Mesothelial cell of epicardium (in vitro differentiated cells): ENCODE measurements at regions not wholly inside any gene's neighbourhood (a gene's known extent, or its start where the extent isn't known, plus 50 kb on each side); places are given as distances from the start of the nearest gene placed in this dataset.

Experiments
- DNase-seq, 2 experiments: peaks; one replicate each; pipeline ENCODE4 v3.0.0; 2021; ENCODE audit warnings: low spot score in 2 of 2; ENCODE audit not compliant: unreplicated experiment in 2 of 2
- H3K27ac Mint-ChIP-seq: 2 replicates; pipeline ENCODE4 v1.8.0; 2021; ENCODE audit warnings: mixed read lengths
- H3K27me3 Mint-ChIP-seq: 2 replicates; pipeline ENCODE4 v1.8.0; 2021; ENCODE audit warnings: low read depth, mixed read lengths
- H3K36me3 Mint-ChIP-seq: 2 replicates; pipeline ENCODE4 v1.8.0; 2021; ENCODE audit warnings: mixed read lengths
- H3K4me1 Mint-ChIP-seq: 2 replicates; pipeline ENCODE4 v1.8.0; 2021; ENCODE audit warnings: mixed read lengths
- H3K4me3 Mint-ChIP-seq: 2 replicates; pipeline ENCODE4 v1.8.0; 2021; ENCODE audit warnings: mild to moderate bottlenecking, moderate library complexity, mixed read lengths
- H3K9me3 Mint-ChIP-seq: 2 replicates; pipeline ENCODE4 v1.8.0; 2021; ENCODE audit warnings: mixed read lengths
- TF ChIP-seq, protein P1 (sequence below): fragments of 200-600 bp; sonication (generic); IDR thresholded peaks from one replicate; pipeline ENCODE4 v1.5.0; 2021; ENCODE audit warnings: antibody characterized with exemption; ENCODE audit not compliant: unreplicated experiment

GRCh38 chr2:111225856-111226255, 105.1 kb downstream of the BCL2L11 start:
- Mint-ChIP-seq H3K27me3 (no peaks in the 10 kb centered on the region), H3K9me3 (peaks cover 36% of the 10 kb centered on the region), H3K4me3 (no peak overlapping the region), H3K36me3 (peaks cover 7% of the 10 kb centered on the region), H3K4me1 (peaks cover 9% of the 10 kb centered on the region), H3K27ac (no peak overlapping the region)
- no peak for DNase-seq
- TF ChIP-seq, protein P1, sequence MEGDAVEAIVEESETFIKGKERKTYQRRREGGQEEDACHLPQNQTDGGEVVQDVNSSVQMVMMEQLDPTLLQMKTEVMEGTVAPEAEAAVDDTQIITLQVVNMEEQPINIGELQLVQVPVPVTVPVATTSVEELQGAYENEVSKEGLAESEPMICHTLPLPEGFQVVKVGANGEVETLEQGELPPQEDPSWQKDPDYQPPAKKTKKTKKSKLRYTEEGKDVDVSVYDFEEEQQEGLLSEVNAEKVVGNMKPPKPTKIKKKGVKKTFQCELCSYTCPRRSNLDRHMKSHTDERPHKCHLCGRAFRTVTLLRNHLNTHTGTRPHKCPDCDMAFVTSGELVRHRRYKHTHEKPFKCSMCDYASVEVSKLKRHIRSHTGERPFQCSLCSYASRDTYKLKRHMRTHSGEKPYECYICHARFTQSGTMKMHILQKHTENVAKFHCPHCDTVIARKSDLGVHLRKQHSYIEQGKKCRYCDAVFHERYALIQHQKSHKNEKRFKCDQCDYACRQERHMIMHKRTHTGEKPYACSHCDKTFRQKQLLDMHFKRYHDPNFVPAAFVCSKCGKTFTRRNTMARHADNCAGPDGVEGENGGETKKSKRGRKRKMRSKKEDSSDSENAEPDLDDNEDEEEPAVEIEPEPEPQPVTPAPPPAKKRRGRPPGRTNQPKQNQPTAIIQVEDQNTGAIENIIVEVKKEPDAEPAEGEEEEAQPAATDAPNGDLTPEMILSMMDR: no peak

DNA sequence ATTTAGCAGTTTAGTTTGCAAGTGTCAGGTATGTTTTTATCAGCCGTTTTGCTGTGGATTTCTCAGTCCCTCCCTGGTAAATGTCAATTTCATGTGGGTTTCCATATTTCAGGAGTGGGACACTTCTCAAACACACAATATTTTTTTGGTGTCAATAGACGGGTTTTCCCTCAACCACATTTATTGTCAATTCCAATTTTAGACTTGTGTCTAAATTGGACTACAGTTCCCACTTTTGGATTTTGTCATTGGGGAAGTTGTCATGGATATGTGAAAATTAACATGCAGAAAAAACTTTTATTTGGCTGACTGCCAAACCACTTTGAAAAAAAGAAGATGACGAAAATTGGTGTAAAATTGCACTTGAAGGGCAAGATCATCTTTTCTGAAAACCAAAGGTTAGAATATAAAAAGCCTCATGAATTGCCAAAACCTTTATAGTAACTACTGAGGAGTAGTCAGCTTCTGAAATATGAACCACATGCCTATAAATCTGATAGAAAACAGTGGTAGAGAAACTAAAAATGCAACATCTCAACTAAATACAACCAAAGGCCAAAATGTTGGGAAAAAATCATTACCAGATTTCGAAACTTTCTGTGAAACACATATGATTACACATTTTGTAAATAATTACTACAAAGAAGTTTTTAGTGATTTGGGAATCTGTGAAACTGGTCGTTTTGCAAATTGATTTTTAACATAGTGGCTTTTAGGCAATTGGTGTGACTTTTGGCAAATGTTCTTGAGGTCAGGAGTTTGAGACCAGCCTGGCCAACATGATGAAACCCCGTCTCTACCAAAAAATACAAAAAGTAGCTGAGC, 106.4 kb downstream of the BCL2L11 start:
- Mint-ChIP-seq H3K4me1 (peaks cover 9% of the 10 kb centered on the region), H3K4me3 (no peak overlapping the region), H3K9me3 (peaks cover 48% of the 10 kb centered on the region), H3K27ac (no peak overlapping the region), H3K27me3 (no peaks in the 10 kb centered on the region), H3K36me3 (peaks cover 12% of the 10 kb centered on the region)
- no peak for DNase-seq
- TF ChIP-seq, protein P1: no peak

DNA sequence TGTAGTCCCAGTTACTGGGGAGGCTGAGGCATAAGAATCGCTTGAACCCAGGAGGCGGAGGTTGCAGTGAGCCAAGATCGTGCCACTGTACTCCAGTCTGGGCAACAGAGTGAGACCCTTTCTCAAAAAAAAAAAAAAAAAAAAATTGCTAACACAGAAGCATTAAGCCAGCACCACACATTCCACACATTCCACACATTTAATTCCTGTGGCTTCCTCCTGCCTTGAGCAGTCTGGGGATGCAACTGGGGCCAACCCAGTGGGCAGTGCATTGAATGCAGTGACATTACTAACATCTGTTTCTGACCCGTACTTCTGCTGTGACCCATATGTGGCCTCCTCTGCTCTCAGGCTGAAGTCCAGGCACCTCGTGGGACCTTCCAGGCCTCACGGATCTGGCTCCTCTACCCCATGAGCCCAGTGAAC, 107.0 kb downstream of the BCL2L11 start:
- no peak overlapping the region for H3K27ac Mint-ChIP-seq
- TF ChIP-seq, protein P1: no peak
- H3K27me3 Mint-ChIP-seq: no peaks in the 10 kb centered on the region
- H3K4me1 Mint-ChIP-seq: peaks cover 9% of the 10 kb centered on the region
- DNase-seq: no peak
- H3K4me3 Mint-ChIP-seq: no peak overlapping the region
- H3K36me3 Mint-ChIP-seq: peaks cover 11% of the 10 kb centered on the region
- H3K9me3 Mint-ChIP-seq: peaks cover 47% of the 10 kb centered on the region

- Mint-ChIP-seq H3K9me3 (peaks cover 43% of the 10 kb centered on the region), H3K4me1 (peaks cover 19% of the 10 kb centered on the region), H3K36me3 (peaks cover 11% of the 10 kb centered on the region), H3K27ac (no peak overlapping the region), H3K27me3 (no peaks in the 10 kb centered on the region), H3K4me3 (no peak overlapping the region)
- no peak for DNase-seq
- TF ChIP-seq, protein P1: no peak
Measured at GRCh38 chr2:111231532-111232252, 111.0 kb downstream of the BCL2L11 start.

- Mint-ChIP-seq H3K27me3 (no peaks in the 10 kb centered on the region), H3K36me3 (peaks cover 11% of the 10 kb centered on the region), H3K27ac (no peak overlapping the region), H3K4me1 (peaks cover 9% of the 10 kb centered on the region), H3K4me3 (no peak overlapping the region), H3K9me3 (peaks cover 31% of the 10 kb centered on the region)
- TF ChIP-seq, protein P1: no peak
- DNase-seq: no peak
Measured at GRCh38 chr2:111235192-111236015, 114.7 kb downstream of the BCL2L11 start.
